Fibroblast of villous mesenchyme (primary cell): ENCODE measurements at regions not wholly inside any gene's neighbourhood (a gene's known extent, or its start where the extent isn't known, plus 50 kb on each side); places are given as distances from the start of the nearest gene placed in this dataset.

ENCODE experiments used
- DNase-seq: peaks from one replicate; pipeline ENCODE4 v3.0.0-alpha.2; 2010; ENCODE audit warnings: low read depth
- H3K4me3 ChIP-seq: 2 replicates; pipeline ENCODE4 v1.5.1; 2011; ENCODE audit warnings: low read depth, mild to moderate bottlenecking, low read length
- CTCF ChIP-seq: IDR thresholded peaks from 2 replicates; pipeline ENCODE4 v1.5.1; 2012; ENCODE audit warnings: low read depth, mild to moderate bottlenecking, low read length; ENCODE audit not compliant: insufficient read depth

DNA sequence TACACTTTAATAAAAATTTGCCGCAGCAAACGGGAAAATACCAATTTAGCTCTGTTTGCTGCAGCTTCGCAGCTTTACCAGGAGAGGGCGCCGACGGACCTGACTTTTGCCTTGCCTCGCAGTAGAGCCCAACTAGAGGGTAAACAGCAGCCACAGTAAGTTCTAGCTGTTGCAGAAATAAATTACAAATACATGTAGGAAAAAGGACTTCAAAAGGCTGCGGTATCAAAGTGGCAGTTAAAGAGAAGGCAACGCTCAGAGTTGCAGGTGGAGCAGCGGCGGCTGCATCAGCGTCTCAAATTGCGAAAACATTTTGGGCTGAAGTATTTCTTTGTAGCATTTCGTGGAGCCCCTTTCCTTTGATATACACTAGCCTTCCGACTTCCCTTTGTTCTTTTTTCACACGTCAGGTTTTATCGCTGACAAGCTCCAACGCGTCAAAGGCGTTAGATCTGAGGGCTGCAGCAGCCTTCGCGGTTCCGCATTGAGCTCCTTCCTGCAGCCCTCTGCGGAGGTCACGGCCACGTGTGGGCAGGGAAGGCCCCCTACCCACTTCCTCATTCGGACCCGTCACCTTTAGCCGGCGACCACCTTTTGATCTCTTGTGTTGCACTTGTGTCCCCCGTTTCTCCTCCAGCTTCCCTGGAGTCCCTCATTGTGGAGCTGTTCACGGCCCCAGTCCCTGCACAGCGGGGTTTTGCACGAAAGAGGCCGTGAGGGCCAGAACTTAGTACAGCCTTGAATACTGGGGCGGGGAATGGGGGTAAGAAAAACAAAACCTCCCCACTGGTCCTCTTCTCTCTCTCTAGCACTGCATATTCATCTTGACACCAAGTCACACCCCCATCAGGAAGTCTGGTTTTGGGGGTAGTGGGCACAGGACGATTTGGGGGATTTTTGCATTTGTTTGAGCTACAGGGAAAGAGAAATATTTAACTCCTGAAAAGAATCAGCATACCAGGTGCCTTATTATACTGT, 72.8 kb downstream of the S1PR1 start:
- DNase-seq = peak; percentile 59
- peak; percentile 91 for TF ChIP-seq CTCF
- H3K4me3 ChIP-seq = peak overlapping the region; percentile 34

- no peak for DNase-seq
- H3K4me3 ChIP-seq = no peak overlapping the region
- TF ChIP-seq CTCF = no peak
Observed at GRCh38 chr1:101310506-101310905, 73.7 kb downstream of the S1PR1 start.

GRCh38 chr1:101311146-101311920, 74.5 kb downstream of the S1PR1 start:
- TF ChIP-seq CTCF = no peak
- H3K4me3 ChIP-seq = no peak overlapping the region
- no peak for DNase-seq

DNA sequence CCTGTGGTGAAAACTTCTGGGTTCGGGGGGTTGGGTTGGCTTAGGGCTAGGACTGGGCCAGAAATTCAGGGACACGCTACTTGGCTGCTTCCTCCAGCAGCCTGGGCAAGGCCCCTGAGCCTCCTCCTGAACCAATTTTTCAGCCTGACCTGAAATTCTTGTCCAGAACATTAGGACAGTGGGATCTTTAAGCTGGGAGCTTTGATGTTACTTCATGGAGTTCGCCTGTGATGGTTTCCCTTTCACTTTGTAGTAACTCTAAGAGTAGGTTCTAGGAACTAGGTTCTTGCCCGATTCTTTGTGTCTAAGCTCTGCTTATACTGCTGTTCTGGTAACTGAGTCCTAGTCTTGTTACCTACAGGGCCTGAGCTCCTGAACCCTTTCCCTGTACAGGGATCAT, 75.3 kb downstream of the S1PR1 start:
- no peak for DNase-seq
- TF ChIP-seq CTCF = no peak
- no peak overlapping the region for H3K4me3 ChIP-seq

GRCh38 chr1:101313356-101313755, 76.5 kb downstream of the S1PR1 start:
- no peak for DNase-seq
- H3K4me3 ChIP-seq = no peak overlapping the region
- no peak for TF ChIP-seq CTCF

DNA sequence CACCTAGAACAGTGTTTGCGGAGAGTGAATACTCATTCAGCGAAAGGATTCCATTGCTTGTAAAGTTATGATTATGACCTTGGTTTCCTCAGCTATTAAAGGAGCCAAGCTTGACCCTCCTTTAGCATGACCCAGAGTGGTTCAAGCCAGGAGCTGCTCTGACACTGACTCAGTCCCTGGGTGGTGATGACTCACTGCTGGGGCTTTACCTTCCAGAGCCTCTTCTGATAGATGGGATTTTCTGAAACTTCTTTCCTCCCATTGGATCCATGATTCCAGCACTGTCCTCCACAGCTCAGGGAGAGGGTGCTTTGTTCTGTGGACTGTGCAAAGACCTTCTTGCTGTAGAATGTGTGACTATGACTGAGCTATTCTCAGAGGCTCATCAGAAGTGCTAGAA, 77.4 kb downstream of the S1PR1 start:
- no peak for DNase-seq
- TF ChIP-seq CTCF = no peak
- no peak overlapping the region for H3K4me3 ChIP-seq
